GM19239 (cell line): ENCODE measurements at regions not wholly inside any gene's neighbourhood (a gene's known extent, or its start where the extent isn't known, plus 50 kb on each side); places are given as distances from the start of the nearest gene placed in this dataset.

Experiments used
- DNase-seq: peaks from one replicate; pipeline ENCODE4 v3.0.0; 2011; ENCODE audit warnings: low spot score; ENCODE audit not compliant: insufficient read length
- FAIRE-seq: peaks from 2 replicates; lab custom pipeline; 2011; peaks lifted over from hg19 to GRCh38; lab: Jason Lieb, UNC

- FAIRE-seq = no peak
- DNase-seq = no peak
Observed at GRCh38 chr14:101152855-101153254, 249.3 kb upstream of the RTL1 start.

- FAIRE-seq (no peak), DNase-seq (no peak)
Observed at GRCh38 chr14:101153691-101154090, 250.2 kb upstream of the RTL1 start.

GRCh38 chr14:101155575-101155974 is 252.1 kb upstream of the RTL1 start:
- DNase-seq = no peak
- FAIRE-seq = no peak

GRCh38 chr14:101167428-101167827 is 263.9 kb upstream of the RTL1 start:
- no peak for DNase-seq
- FAIRE-seq = no peak

- FAIRE-seq = no peak
- DNase-seq = no peak
Observed at GRCh38 chr14:101169267-101169666, 265.7 kb upstream of the RTL1 start.

GRCh38 chr14:101171650-101172049 is 268.1 kb upstream of the RTL1 start:
- DNase-seq (no peak), FAIRE-seq (no peak)

GRCh38 chr14:101173698-101174521 is 270.4 kb upstream of the RTL1 start:
- no peak for FAIRE-seq
- DNase-seq = no peak

GRCh38 chr14:101174522-101174838 is 271.0 kb upstream of the RTL1 start:
- no peak for DNase-seq
- FAIRE-seq = no peak

GRCh38 chr14:101174980-101175606 is 271.6 kb upstream of the RTL1 start:
- FAIRE-seq (no peak), DNase-seq (no peak)

- FAIRE-seq = no peak
Observed at GRCh38 chr14:101175731-101176534, 272.4 kb upstream of the RTL1 start.

GRCh38 chr14:101176535-101177205 is 273.1 kb upstream of the RTL1 start:
- no peak for DNase-seq
- FAIRE-seq = no peak

More at GRCh38 chr14:101175731-101176534, 272.4 kb upstream of the RTL1 start:
- DNase-seq = no peak

GRCh38 chr14:101177301-101177971 is 273.9 kb upstream of the RTL1 start:
- DNase-seq = no peak

GRCh38 chr14:101178184-101179072 is 274.9 kb upstream of the RTL1 start:
- no peak for DNase-seq
- no peak for FAIRE-seq

More at GRCh38 chr14:101177301-101177971, 273.9 kb upstream of the RTL1 start:
- no peak for FAIRE-seq

- DNase-seq (no peak), FAIRE-seq (no peak)
Observed at GRCh38 chr14:101179691-101180211, 276.2 kb upstream of the RTL1 start.

GRCh38 chr14:101181446-101182313 is 278.2 kb upstream of the RTL1 start:
- no peak for DNase-seq
- no peak for FAIRE-seq

GRCh38 chr14:101182476-101182875 is 279.0 kb upstream of the RTL1 start:
- DNase-seq (no peak), FAIRE-seq (no peak)

GRCh38 chr14:101183376-101184103 is 280.0 kb upstream of the RTL1 start:
- DNase-seq (no peak), FAIRE-seq (no peak)
